H1 (cell line): ENCODE measurements at regions not wholly inside any gene's neighbourhood (a gene's known extent, or its start where the extent isn't known, plus 50 kb on each side); places are given as distances from the start of the nearest gene placed in this dataset.

Source experiments
- CTCF ChIA-PET: fragments of 300-600 bp; sonication (Branson Sonifier 250); formaldehyde crosslinking; loops from one replicate; lab custom pipeline; 2021; ENCODE audit not compliant: partially characterized antibody; lab: Charles Lee
- POLR2A ChIA-PET: fragments of 300-600 bp; sonication (Branson Sonifier 250); formaldehyde crosslinking; loops from one replicate; lab custom pipeline; 2021; ENCODE audit warnings: inconsistent platforms; ENCODE audit not compliant: partially characterized antibody; lab: Charles Lee
- DNase-seq, 2 experiments: peaks; one replicate each; pipeline versions ENCODE4 v3.0.0 to v3.0.0-alpha.2; 2010 to 2022; ENCODE audit warnings: low spot score in 2 of 2, low read depth in 1 of 2, mixed read lengths in 1 of 2
- FAIRE-seq: peaks from 2 replicates; lab custom pipeline; 2011; peaks lifted over from hg19 to GRCh38; lab: Jason Lieb, UNC
- H2AFZ ChIP-seq: 2 replicates; pipeline ENCODE4 v1.8.1; 2012; ENCODE audit warnings: low read length, inconsistent platforms
- H2AK5ac ChIP-seq: 2 replicates; pipeline ENCODE4 v1.6.1; 2013; ENCODE audit warnings: low read depth, low read length
- H2BK120ac ChIP-seq: replicated peaks from 2 replicates; pipeline ENCODE3; 2013; ENCODE audit warnings: low read depth, low read length, inconsistent platforms
- H2BK12ac ChIP-seq: 2 replicates; pipeline ENCODE4 v1.6.1; 2013; ENCODE audit warnings: low read depth, low read length
- H2BK15ac ChIP-seq: 2 replicates; pipeline ENCODE4 v1.6.1; 2013; ENCODE audit warnings: low read length
- H2BK20ac ChIP-seq: 2 replicates; pipeline ENCODE4 v1.6.1; 2013; ENCODE audit warnings: low read length
- H2BK5ac ChIP-seq: 2 replicates; pipeline ENCODE4 v1.6.1; 2013; ENCODE audit warnings: low read depth, low read length
- H3K14ac ChIP-seq: 2 replicates; pipeline ENCODE4 v1.6.1; 2013; ENCODE audit warnings: inconsistent platforms; ENCODE audit not compliant: insufficient read length
- H3K18ac ChIP-seq: 2 replicates; pipeline ENCODE4 v1.6.1; 2013; ENCODE audit warnings: low read length; ENCODE audit errors: extremely low read depth
- H3K23ac ChIP-seq: 2 replicates; pipeline ENCODE4 v1.6.1; 2013; ENCODE audit warnings: inconsistent platforms; ENCODE audit not compliant: insufficient read length
- H3K23me2 ChIP-seq: 2 replicates; pipeline ENCODE4 v1.6.1; 2013; ENCODE audit warnings: low read depth, low read length
- H3K27ac ChIP-seq: 2 replicates; pipeline ENCODE4 v1.6.1; 2011; ENCODE audit warnings: low read depth, low read length, inconsistent platforms
- H3K27me3 ChIP-seq, 4 experiments: replicated peaks in 1 of 4; 1 replicate in 1 of 4; 2 replicates in 3 of 4; pipeline versions ENCODE4 v1.6.1 to v1.8.1; 2011 to 2013; ENCODE audit warnings: low read length in 3 of 4, mild to moderate bottlenecking in 3 of 4, inconsistent platforms in 2 of 4, mixed read lengths in 2 of 4, moderate library complexity in 1 of 4; ENCODE audit not compliant: control insufficient read depth in 3 of 4, insufficient read depth in 3 of 4; ENCODE audit errors: extremely low read depth in 1 of 4
- H3K36me3 ChIP-seq, 4 experiments: 2 replicates each; pipeline versions ENCODE4 v1.6.1 to v1.8.1; 2011 to 2013; ENCODE audit warnings: mild to moderate bottlenecking in 4 of 4, low read length in 3 of 4, moderate library complexity in 2 of 4, control low read depth in 1 of 4, inconsistent platforms in 1 of 4; ENCODE audit not compliant: insufficient read depth in 4 of 4, control insufficient read depth in 2 of 4
- H3K4ac ChIP-seq: replicated peaks from 2 replicates; pipeline ENCODE3; 2013; ENCODE audit warnings: low read length, low read depth, mixed read lengths, inconsistent platforms; ENCODE audit not compliant: insufficient read length
- H3K4me1 ChIP-seq, 4 experiments: replicated peaks in 1 of 4; 1 replicate in 1 of 4; 2 replicates in 3 of 4; pipeline versions ENCODE4 v1.6.1 to v1.8.1; 2011 to 2013; ENCODE audit warnings: low read length in 3 of 4, inconsistent platforms in 2 of 4, mixed read lengths in 1 of 4; ENCODE audit not compliant: insufficient read depth in 4 of 4, control insufficient read depth in 3 of 4
- H3K4me2 ChIP-seq, 2 experiments: 2 replicates each; pipeline versions ENCODE4 v1.6.1 to v1.8.1; 2011 to 2013; ENCODE audit warnings: low read depth in 2 of 2, low read length in 2 of 2, control low read depth in 1 of 2, inconsistent platforms in 1 of 2, mild to moderate bottlenecking in 1 of 2; ENCODE audit not compliant: insufficient read depth in 1 of 2
- H3K4me3 ChIP-seq, 4 experiments: fragments of 200-600, 300-600 bp in 1 of 4; sonication (generic), shearing (Covaris generic), sonication (Bioruptor Twin) in 1 of 4; 2 replicates each; pipeline versions ENCODE4 v1.5.1 to v1.8.1; 2011 to 2016; ENCODE audit warnings: low read length in 4 of 4, low read depth in 3 of 4, control low read depth in 2 of 4, inconsistent platforms in 2 of 4, mild to moderate bottlenecking in 2 of 4, mixed read lengths in 1 of 4, moderate library complexity in 1 of 4; ENCODE audit not compliant: insufficient read depth in 2 of 4; ENCODE audit errors: extremely low read depth in 1 of 4
- H3K56ac ChIP-seq: replicated peaks from 2 replicates; pipeline ENCODE3; 2013; ENCODE audit warnings: low read depth, mild to moderate bottlenecking, mixed read lengths, low read length, inconsistent platforms; ENCODE audit not compliant: insufficient read length
- H3K79me1 ChIP-seq: 2 replicates; pipeline ENCODE4 v1.6.1; 2013; ENCODE audit warnings: low read depth, low read length, control low read depth
- H3K79me2 ChIP-seq, 2 experiments: 2 replicates each; pipeline versions ENCODE4 v1.6.1 to v1.8.1; 2012 to 2013; ENCODE audit warnings: low read length in 2 of 2, mild to moderate bottlenecking in 2 of 2, inconsistent platforms in 1 of 2; ENCODE audit not compliant: insufficient read depth in 2 of 2, control insufficient read depth in 1 of 2
- H3K9ac ChIP-seq, 4 experiments: replicated peaks in 1 of 4; 1 replicate in 1 of 4; 2 replicates in 3 of 4; pipeline versions ENCODE4 v1.6.1 to v1.8.1; 2011 to 2013; ENCODE audit warnings: low read depth in 3 of 4, low read length in 3 of 4, control low read depth in 2 of 4, mild to moderate bottlenecking in 2 of 4, moderate library complexity in 2 of 4, inconsistent platforms in 1 of 4; ENCODE audit errors: extremely low read depth in 1 of 4
- H3K9me3 ChIP-seq, 2 experiments: 2 replicates each; pipeline versions ENCODE4 v1.6.1 to v1.8.1; 2012 to 2013; ENCODE audit warnings: mild to moderate bottlenecking in 2 of 2, moderate library complexity in 2 of 2, control low read depth in 1 of 2, inconsistent platforms in 1 of 2, low read depth in 1 of 2, low read length in 1 of 2, mixed read lengths in 1 of 2; ENCODE audit not compliant: insufficient read depth in 2 of 2
- H4K20me1 ChIP-seq, 2 experiments: replicated peaks in 1 of 2; 2 replicates each; pipeline versions ENCODE3 to v1.8.1; 2011 to 2013; ENCODE audit warnings: inconsistent platforms in 2 of 2, low read length in 2 of 2, mild to moderate bottlenecking in 1 of 2; ENCODE audit not compliant: insufficient read depth in 2 of 2, control insufficient read depth in 1 of 2
- H4K5ac ChIP-seq: 2 replicates; pipeline ENCODE4 v1.6.1; 2013; ENCODE audit warnings: low read length, low read depth, mixed read lengths, inconsistent platforms; ENCODE audit not compliant: insufficient read length
- H4K8ac ChIP-seq: 2 replicates; pipeline ENCODE4 v1.8.0; 2013; ENCODE audit warnings: mild to moderate bottlenecking, moderate library complexity, low read length, inconsistent platforms; ENCODE audit not compliant: insufficient read depth; ENCODE audit errors: extremely low read depth
- H4K91ac ChIP-seq: replicated peaks from 2 replicates; pipeline ENCODE3; 2013; ENCODE audit warnings: low read length, mixed read lengths, inconsistent platforms; ENCODE audit not compliant: insufficient read length
- BACH1 ChIP-seq: IDR thresholded peaks from 2 replicates; pipeline ENCODE4 v1.6.1; 2012; ENCODE audit warnings: low read length, improper control_type of control experiment
- CBX8 ChIP-seq: fragments of 300-800, 300-1000 bp; sonication (generic); IDR thresholded peaks from 2 replicates; pipeline ENCODE4 v1.7.1; 2016; ENCODE audit warnings: low read depth, low read length, borderline replicate concordance
- CHD1 ChIP-seq: IDR thresholded peaks from 2 replicates; pipeline ENCODE4 v1.6.1; 2012; ENCODE audit warnings: low read depth, low read length, improper control_type of control experiment
- NANOG ChIP-seq: IDR thresholded peaks from 2 replicates; pipeline ENCODE4 v1.6.1; 2011; ENCODE audit warnings: low read length, low read depth, mild to moderate bottlenecking, inconsistent platforms; ENCODE audit not compliant: insufficient read depth, poor library complexity, severe bottlenecking
- SIX5 ChIP-seq: IDR thresholded peaks from 2 replicates; pipeline ENCODE4 v1.6.1; 2011; ENCODE audit warnings: mild to moderate bottlenecking, low read depth, low read length
- SUZ12 ChIP-seq: fragments of 200-600 bp; sonication (generic); IDR thresholded peaks from 2 replicates; pipeline ENCODE4 v1.6.1; 2012; ENCODE audit warnings: mild to moderate bottlenecking, inconsistent platforms, low read length, moderate library complexity, mixed read lengths
- WGBS, 2 experiments: shearing (Covaris generic) in 1 of 2; methylation state at CpG; one replicate each; pipeline versions ENCODE4 v1.1.6 to v1.1.7; 2013 to 2015; ENCODE audit warnings: low lambda C conversion rate in 2 of 2, mixed read lengths in 2 of 2, inconsistent platforms in 1 of 2, low coverage in 1 of 2, missing lambda C conversion rate in 1 of 2; ENCODE audit not compliant: insufficient replicate concordance in 2 of 2, insufficient coverage in 1 of 2, insufficient read length in 1 of 2; ENCODE audit errors: extremely low coverage in 1 of 2, missing lambda C conversion rate in 1 of 2; 5-methylcytosine and 5-hydroxymethylcytosine counted together

GRCh38 chr11:33552756-33553155 is 147.9 kb downstream of the C11orf91 start:
- H4K5ac ChIP-seq: no peak overlapping the region
- H2BK15ac ChIP-seq: no peak overlapping the region
- H3K27ac ChIP-seq: no peak overlapping the region
- H3K23me2 ChIP-seq: no peaks in the 10 kb centered on the region
- no peak overlapping the region for H2BK20ac ChIP-seq
- H2AFZ ChIP-seq: no peak overlapping the region
- H2BK12ac ChIP-seq: no peak overlapping the region
- no peak overlapping the region for H3K18ac ChIP-seq
- H3K9me3 ChIP-seq: no peaks in the 10 kb centered on the region; a peak in 1 of 4 replicates
- no peak overlapping the region for H3K4ac ChIP-seq
- no peaks in the 10 kb centered on the region for H4K20me1 ChIP-seq
- H2BK120ac ChIP-seq: no peak overlapping the region
- H2AK5ac ChIP-seq: no peak overlapping the region
- POLR2A ChIA-PET: no interaction called here
- H3K4me3 ChIP-seq: no peak overlapping the region
- no peaks in the 10 kb centered on the region for H3K79me1 ChIP-seq
- no peak overlapping the region for H2BK5ac ChIP-seq
- H3K14ac ChIP-seq: no peak overlapping the region
- no peaks in the 10 kb centered on the region for H3K79me2 ChIP-seq
- TF ChIP-seq SIX5 (no peak), BACH1 (no peak), CBX8 (no peak), CHD1 (no peak), NANOG (no peak), SUZ12 (no peak)
- TF ChIP-seq, all 59 proteins: peak for 0
- no peak overlapping the region for H4K91ac ChIP-seq
- H4K8ac ChIP-seq: no peak overlapping the region
- H3K23ac ChIP-seq: no peak overlapping the region
- no peaks in the 10 kb centered on the region for H3K36me3 ChIP-seq
- WGBS, 2 experiments: 89% methylated on average over 3 of the region's 3 CpGs; no CpG with 5 or more reads in 1 of the 2 experiments
- no peak overlapping the region for H3K56ac ChIP-seq
- no peak overlapping the region for H3K4me2 ChIP-seq
- DNase-seq (no peak), FAIRE-seq (no peak)
- no peaks in the 10 kb centered on the region for H3K27me3 ChIP-seq
- H3K9ac ChIP-seq: no peak overlapping the region
- peaks cover 0 to 4% (median 0%) of the 10 kb centered on the region in 4 experiments; a peak in 1 of 7 replicates for H3K4me1 ChIP-seq
- CTCF ChIA-PET: interaction anchor here (0.7 to 2.5 kb wide), 3 partner anchors 9 to 92 kb away, joined by 3 to 13 read pairs (median 5); no protein-coding TSS in a partner anchor
